ENCODE measurements at regions not wholly inside any gene's neighbourhood (a gene's known extent, or its start where the extent isn't known, plus 50 kb on each side); places are given as distances from the start of the nearest gene placed in this dataset.

DNA sequence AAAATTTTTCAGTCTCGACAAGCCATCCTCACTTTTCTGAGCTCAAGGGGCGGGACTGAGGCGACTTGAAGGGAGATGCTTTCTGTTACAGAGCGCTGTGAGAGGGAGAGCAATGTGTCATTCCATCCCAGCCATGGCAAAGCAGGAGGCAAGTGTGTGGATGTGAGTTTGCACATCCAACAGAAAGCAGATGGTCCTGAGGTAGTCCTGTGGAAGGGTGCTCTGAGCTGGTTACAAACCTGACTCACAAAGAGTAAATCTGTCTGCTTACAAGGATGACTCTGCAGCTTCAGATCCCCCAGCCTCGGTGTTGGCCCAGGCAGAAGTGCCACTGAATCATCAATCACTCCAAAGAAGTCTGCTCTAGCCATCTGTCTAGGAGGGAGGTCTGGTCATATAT is 482.0 kb upstream of the DCC start:
- intact Hi-C loops (cut with micrococcal nuclease; ENCODE audit: unreplicated experiment): no loop called here
- DNase-seq: no peak
- CTCF ChIA-PET: no interaction called here
- Mint-ChIP-seq H3K9me3 (ENCODE audit: low read depth, unreplicated experiment) (peaks cover 2% of the 10 kb centered on the region), H3K4me1 (ENCODE audit: low read depth, unreplicated experiment) (no peaks in the 10 kb centered on the region), H3K4me3 (ENCODE audit: low read depth, unreplicated experiment) (no peak overlapping the region), H3K36me3 (ENCODE audit: insufficient read depth, unreplicated experiment) (no peaks in the 10 kb centered on the region), H3K27ac (ENCODE audit: unreplicated experiment) (no peak overlapping the region), H3K27me3 (ENCODE audit: unreplicated experiment) (no peaks in the 10 kb centered on the region)
- TF ChIP-seq, protein P1, sequence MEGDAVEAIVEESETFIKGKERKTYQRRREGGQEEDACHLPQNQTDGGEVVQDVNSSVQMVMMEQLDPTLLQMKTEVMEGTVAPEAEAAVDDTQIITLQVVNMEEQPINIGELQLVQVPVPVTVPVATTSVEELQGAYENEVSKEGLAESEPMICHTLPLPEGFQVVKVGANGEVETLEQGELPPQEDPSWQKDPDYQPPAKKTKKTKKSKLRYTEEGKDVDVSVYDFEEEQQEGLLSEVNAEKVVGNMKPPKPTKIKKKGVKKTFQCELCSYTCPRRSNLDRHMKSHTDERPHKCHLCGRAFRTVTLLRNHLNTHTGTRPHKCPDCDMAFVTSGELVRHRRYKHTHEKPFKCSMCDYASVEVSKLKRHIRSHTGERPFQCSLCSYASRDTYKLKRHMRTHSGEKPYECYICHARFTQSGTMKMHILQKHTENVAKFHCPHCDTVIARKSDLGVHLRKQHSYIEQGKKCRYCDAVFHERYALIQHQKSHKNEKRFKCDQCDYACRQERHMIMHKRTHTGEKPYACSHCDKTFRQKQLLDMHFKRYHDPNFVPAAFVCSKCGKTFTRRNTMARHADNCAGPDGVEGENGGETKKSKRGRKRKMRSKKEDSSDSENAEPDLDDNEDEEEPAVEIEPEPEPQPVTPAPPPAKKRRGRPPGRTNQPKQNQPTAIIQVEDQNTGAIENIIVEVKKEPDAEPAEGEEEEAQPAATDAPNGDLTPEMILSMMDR (IDR thresholded peaks at IDR 0.05; ENCODE audit: unreplicated experiment): no peak
- no TSS peak for BruUV-seq (replicated peaks)

DNA sequence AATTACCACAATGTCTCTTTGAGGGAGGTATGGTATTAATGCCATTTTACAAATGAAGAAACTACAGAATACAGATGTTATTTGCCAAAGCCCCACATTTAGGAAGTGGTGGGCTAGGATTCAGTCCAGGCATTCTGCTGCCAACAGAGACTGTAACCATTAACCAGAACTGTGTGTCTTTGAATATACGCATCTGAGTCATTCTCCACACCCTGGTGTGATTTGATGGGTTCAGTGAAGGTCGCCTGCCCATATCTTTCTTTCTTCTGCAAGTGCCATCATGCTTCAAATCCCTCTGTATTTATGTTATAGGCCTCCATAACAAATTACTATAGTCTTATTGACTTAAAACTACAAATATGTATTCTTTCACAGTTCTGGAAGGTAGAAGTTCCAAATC is 479.0 kb upstream of the DCC start:
- Mint-ChIP-seq H3K27ac (ENCODE audit: unreplicated experiment) (no peak overlapping the region), H3K4me3 (ENCODE audit: low read depth, unreplicated experiment) (no peak overlapping the region), H3K27me3 (ENCODE audit: unreplicated experiment) (no peaks in the 10 kb centered on the region), H3K4me1 (ENCODE audit: low read depth, unreplicated experiment) (no peaks in the 10 kb centered on the region), H3K36me3 (ENCODE audit: insufficient read depth, unreplicated experiment) (no peaks in the 10 kb centered on the region), H3K9me3 (ENCODE audit: low read depth, unreplicated experiment) (peaks cover 9% of the 10 kb centered on the region)
- DNase-seq: no peak
- intact Hi-C loops (cut with micrococcal nuclease; ENCODE audit: unreplicated experiment): no loop called here
- CTCF ChIA-PET: no interaction called here
- BruUV-seq (replicated peaks): no TSS peak
- TF ChIP-seq, protein P1 (IDR thresholded peaks at IDR 0.05; ENCODE audit: unreplicated experiment): no peak

DNA sequence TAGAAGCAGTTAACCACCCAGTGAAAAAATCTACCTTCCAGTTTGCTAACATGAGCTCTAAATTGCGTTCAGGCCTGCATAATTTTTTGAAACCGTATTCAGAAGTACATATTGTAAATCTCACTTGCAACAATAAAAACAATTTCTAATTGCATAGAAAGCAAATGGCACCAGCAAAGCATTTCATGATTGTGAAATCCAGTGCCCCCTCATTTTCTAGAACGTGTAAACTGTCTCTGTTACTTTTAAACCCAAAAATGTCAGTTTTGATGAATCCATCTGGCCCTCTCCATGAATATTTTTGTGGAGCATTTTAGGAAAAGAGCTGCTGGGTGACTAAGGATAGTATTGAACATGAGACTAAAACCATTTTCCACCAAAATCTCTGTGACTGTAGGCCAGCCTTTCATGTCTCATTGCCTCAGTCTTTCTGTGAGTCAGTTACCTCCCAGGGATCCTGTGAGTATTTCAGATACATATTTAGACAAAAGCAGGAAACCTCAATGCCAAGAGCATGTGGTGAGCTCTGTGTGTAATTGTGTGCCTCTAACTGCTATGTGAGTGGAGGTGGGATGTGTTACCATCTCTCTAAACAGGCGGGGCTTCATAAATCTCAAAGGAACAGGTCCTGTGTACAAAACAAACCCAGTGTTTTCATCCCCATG is 477.8 kb upstream of the DCC start:
- TF ChIP-seq, protein P1 (IDR thresholded peaks at IDR 0.05; ENCODE audit: unreplicated experiment): no peak
- intact Hi-C loops (cut with micrococcal nuclease; ENCODE audit: unreplicated experiment): no loop called here
- no peak for DNase-seq
- no peaks in the 10 kb centered on the region for H3K36me3 Mint-ChIP-seq (ENCODE audit: insufficient read depth, unreplicated experiment)
- peaks cover 11% of the 10 kb centered on the region for H3K9me3 Mint-ChIP-seq (ENCODE audit: low read depth, unreplicated experiment)
- BruUV-seq (replicated peaks): no TSS peak
- H3K27me3 Mint-ChIP-seq (ENCODE audit: unreplicated experiment): no peaks in the 10 kb centered on the region
- H3K27ac Mint-ChIP-seq (ENCODE audit: unreplicated experiment): no peak overlapping the region
- CTCF ChIA-PET: interaction anchor here (0.5 kb wide), 1 partner anchor 1127 kb away, joined by 3 read pairs; no protein-coding TSS in a partner anchor
- H3K4me3 Mint-ChIP-seq (ENCODE audit: low read depth, unreplicated experiment): no peak overlapping the region
- no peaks in the 10 kb centered on the region for H3K4me1 Mint-ChIP-seq (ENCODE audit: low read depth, unreplicated experiment)

DNA sequence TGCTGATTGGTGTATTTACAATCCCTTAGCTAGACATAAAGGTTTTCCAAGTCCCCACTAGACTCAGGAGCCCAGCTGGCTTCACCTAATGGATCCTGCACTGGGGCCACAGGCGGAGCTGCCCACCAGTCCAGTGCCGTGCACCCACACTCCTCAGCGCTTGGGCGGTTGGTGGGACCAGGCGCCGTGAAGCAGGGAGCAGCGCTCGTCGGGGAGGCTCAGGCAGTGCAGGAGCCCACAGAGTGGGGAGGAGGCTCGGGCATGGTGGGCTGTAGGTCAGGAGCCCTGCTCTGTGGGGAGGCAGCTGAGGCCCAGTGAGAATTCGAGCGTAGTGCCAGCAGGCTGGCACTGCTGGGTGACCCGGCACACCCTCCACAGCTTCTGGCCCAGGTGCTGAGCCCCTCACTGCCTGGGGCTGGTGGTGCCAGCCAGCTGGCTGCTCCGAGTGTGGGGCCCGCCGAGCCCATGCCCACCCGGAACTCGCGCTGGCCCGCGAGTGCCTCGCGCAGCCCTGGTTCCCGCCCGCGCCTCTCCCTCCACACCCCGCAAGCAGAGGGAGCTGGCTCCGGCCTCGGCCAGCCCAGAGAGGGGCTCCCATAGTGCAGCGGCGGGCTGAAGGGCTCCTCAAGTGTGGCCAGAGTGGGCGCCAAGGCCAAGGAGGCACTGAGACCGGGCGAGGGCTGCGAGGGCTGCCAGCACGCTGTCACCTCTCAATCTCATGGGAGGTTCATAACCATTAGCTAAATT is 475.6 kb upstream of the DCC start:
- Mint-ChIP-seq H3K9me3 (ENCODE audit: low read depth, unreplicated experiment) (peaks cover 15% of the 10 kb centered on the region), H3K27me3 (ENCODE audit: unreplicated experiment) (no peaks in the 10 kb centered on the region), H3K4me3 (ENCODE audit: low read depth, unreplicated experiment) (no peak overlapping the region), H3K36me3 (ENCODE audit: insufficient read depth, unreplicated experiment) (no peaks in the 10 kb centered on the region), H3K4me1 (ENCODE audit: low read depth, unreplicated experiment) (no peaks in the 10 kb centered on the region), H3K27ac (ENCODE audit: unreplicated experiment) (no peak overlapping the region)
- no peak for DNase-seq
- CTCF ChIA-PET: no interaction called here
- intact Hi-C loops (cut with micrococcal nuclease; ENCODE audit: unreplicated experiment): no loop called here
- no TSS peak for BruUV-seq (replicated peaks)
- TF ChIP-seq, protein P1 (IDR thresholded peaks at IDR 0.05; ENCODE audit: unreplicated experiment): no peak

Data from Calu3 (cell line).